ENCODE measurements at regions not wholly inside any gene's neighbourhood (a gene's known extent, or its start where the extent isn't known, plus 50 kb on each side); places are given as distances from the start of the nearest gene placed in this dataset.

- no peak for DNase-seq
These were observed 216.2 kb downstream of the SETD4 start for GRCh38 chr21:35843911-35844667.

DNA sequence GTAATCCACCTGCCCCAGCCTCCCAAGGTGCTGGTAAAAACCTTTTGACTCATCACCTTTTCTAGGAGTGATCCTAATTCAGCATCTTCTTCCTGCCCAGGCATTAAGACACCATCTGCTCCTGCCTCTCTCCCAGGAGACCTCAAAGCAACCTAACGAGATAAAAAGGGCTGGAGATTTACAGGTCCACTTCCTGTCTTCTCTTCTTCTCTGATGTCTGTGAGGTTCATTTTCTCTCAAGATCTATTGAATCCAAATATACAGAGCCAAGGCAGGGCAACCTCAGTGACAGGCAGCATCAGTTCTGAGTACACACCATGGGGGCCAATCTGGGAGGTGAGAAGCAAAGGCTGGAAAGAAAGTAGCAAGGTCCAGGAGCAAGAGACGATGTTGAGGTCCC, 219.4 kb downstream of the SETD4 start:
- no peak for DNase-seq

GRCh38 chr21:35840197-35840799, 220.0 kb downstream of the SETD4 start:
- DNase-seq: no peak

DNA sequence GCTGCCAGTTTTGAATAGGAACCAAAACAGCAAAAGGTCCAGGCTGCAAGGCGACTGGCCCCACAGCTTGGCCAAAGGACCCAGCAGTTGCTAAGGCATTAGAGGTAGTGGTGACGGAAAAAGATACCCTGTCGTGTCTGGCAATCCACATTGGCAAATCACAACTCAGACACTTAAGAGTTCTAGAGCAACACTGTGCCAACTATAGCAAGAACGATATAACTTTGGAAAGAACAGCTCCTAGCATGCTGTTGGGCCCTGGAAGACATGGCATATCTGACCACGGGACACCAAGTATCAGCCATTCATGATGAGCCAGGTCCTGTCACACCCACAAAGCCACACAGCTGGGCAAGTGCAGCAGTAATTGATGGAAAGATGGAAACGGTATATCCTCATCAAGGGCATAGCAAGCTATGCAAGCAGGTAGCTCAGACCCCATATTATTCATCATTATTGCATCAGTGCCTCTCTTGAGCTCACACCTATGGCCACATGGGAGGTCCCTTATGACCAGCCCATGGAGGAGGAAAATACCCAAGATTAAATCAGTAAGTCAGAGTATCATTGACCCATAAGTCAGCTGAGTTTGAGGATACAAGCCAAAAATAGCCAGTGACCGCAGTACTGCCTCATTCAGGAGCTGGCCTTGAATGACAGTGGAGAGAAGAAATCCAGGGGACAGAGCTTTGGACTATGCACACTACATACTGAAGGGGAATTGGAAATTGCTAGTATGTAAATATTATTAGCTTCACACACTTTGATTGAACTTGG, 221.2 kb downstream of the SETD4 start:
- DNase-seq: no peak

DNA sequence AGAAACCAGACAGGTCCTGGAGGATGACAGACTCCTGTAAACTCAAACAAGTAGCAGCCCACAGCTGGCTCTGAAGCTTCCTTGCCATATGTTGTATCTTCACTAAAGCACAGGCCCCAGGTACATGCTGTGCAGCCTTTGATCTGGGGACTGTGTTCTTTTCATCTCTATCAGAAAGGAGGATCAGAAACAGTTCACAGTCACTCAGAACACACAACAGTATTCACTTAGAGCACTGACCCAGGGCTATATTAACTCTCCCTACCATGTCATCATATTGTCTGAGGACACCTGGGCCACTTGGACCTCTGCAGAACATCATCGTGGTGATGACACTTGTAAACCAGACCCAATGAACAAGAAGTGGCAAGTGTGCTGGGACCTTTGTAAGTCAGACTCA, 222.0 kb downstream of the SETD4 start:
- DNase-seq: no peak

- no peak for DNase-seq
These were observed 226.3 kb downstream of the SETD4 start for GRCh38 chr21:35833991-35834390.

- DNase-seq: no peak
These were observed 226.9 kb downstream of the SETD4 start for GRCh38 chr21:35833388-35833787.

DNA sequence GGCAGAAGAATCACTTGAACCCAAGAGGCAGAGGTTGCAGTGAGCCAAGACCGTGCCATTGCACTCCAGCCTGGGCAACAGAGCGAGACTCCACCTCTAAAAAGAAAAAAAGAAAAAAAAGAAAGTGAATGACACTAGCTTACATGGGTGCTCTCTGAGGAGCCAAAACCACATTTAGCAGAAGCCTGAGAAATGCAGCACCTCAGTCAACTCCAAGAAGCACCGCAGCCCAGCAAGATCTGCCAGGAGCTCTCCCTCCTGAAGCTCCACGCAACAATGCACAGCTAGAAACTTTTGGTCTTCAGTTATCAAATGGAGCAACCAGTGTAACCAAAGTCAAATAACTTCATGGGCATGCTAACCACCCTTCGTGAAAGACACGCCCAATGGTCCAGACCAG, 229.1 kb downstream of the SETD4 start:
- no peak for DNase-seq

- no peak for DNase-seq
These were observed 231.3 kb downstream of the SETD4 start for GRCh38 chr21:35829067-35829466.

GRCh38 chr21:35828161-35828560, 232.2 kb downstream of the SETD4 start:
- DNase-seq: no peak

DNA sequence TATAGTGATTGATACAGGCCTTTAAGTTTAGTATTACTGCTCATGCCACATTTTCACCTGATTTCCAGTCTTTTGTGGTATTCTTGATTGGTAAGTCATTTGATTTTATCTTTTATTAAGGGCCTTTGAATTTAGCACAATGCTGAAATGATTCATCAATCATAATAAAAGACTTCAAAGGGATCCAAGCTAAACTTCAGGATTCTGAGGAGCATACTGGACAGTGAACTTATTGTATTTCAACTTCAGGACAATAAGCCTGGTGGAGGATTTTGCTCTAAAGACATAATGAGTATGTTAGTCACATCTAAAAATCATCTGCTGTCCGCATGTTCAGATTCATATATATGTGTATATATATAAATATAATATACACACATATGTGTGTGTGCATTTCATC, 233.3 kb downstream of the SETD4 start:
- DNase-seq: no peak

GRCh38 chr21:35825370-35826353, 234.7 kb downstream of the SETD4 start:
- DNase-seq: no peak

DNA sequence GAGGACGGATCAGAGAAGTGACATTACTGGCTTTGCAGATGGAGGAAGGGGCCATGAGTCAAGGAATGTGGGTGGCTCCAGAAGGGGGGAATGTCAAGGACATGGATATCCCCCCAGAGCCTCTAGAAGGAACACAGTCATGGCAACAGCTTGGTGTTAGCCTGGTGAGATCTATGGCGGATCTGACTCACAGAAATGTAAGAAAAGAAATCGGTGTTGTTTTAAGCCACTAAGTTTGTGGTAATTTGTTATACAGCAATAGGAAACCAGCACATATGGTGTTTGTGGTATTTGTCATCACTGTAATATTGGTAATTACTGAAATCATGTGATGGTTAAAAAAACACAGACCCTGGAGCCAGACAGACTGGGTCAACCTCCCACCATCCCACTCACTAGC, 236.2 kb downstream of the SETD4 start:
- no peak for DNase-seq

GRCh38 chr21:35819134-35819533, 241.2 kb downstream of the SETD4 start:
- DNase-seq: no peak

DNA sequence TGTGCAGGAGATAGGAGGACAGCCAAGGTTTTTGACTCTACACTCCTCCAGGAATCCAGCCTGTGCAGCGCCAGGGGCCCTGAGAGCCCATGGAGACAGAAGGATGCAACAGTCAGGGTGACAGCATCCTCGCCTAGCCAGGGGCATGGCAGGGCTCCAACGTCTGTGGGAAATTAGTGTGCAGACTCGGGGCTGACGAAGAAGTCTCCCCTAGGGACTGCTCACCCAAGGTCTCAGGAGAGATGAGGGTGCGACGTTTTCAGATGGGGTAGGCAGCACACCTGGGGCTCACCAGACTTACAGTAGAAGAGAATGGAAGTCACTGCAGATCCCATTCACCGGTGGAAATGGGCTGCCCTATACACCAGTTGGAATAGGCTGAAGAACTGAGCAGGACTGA, 241.7 kb downstream of the SETD4 start:
- no peak for DNase-seq

GRCh38 chr21:35814858-35815619, 245.3 kb downstream of the SETD4 start:
- DNase-seq: no peak

DNA sequence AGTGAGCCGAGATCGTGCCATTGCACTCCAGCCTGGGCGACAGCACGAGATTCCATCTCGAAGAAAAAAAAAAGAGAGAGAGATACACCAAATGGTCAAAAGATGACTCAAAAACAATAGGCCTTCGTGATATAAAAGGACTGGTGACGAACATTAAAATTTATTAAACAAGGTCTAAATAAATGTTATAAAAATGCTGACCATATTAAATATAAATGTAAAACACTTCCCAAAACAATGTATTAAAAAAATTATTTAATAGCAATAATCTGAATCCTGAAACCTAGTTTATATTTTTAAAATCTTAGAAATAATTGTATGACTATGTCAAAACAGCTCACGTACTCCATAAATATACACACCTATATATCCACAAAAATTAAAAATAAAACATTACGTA, 247.6 kb downstream of the SETD4 start:
- DNase-seq: no peak

DNA sequence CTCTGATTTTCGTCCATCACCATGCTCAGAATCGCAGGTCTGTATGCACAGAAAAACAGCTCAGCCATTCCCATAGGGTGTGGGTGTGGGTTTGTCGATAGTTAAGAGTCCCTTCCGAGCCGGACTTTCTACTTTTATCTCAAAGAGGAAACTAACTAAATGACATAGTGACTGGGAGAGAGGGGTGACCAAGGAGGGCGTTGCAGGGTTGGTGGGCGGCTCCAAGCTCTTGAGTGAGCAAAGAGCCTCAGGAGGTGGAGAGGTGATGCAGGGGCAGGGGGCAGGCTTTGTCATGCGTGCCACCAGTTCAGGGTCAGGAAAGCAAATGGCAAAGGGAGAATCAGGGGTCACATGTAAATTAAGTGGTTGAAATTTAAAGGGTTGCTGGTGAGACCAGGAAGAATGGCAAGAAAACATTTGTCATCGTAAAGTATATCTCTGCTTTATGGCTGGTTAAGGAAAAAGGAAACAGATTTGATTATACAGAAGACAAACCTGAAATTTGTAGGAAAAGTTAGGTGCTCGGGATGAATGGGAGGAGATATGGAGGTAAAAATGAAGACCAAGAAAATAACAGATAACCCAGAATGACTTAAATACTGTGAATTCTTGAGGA, 249.0 kb downstream of the SETD4 start:
- DNase-seq: no peak

DNA sequence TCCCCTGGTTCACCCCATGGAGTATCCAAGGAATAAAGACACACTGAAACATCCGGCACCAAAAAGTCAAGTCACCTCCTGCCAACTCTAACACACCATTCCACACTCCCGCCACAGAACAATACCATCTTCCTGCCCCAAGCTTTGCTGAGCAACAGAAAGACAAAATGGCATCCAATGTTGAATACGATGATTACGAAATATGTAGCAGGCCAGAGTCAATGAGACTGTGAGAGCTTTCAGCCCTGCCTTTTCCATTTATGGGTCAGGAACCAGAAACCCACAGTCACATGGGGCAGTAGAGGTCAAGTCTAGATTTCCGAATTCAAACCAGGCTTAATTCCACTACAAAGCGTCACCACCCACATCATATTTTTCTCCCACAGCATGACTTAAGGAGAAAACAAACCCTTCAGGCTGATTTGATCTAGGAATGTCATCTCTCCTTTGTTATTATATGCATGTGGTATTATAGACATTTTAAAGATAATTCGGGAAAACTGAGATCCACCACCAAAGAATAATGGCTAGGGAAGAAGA, 249.8 kb downstream of the SETD4 start:
- DNase-seq: no peak

GRCh38 chr21:35801391-35801790, 258.9 kb downstream of the SETD4 start:
- no peak for DNase-seq
